Endodermal cell (in vitro differentiated cells): ENCODE measurements at regions not wholly inside any gene's neighbourhood (a gene's known extent, or its start where the extent isn't known, plus 50 kb on each side); places are given as distances from the start of the nearest gene placed in this dataset.

Experiments used
- DNase-seq: peaks from one replicate; pipeline ENCODE4 v3.0.0-alpha.2; 2017
- H3K27ac ChIP-seq: 2 replicates; pipeline ENCODE4 v1.5.1; 2013; ENCODE audit warnings: mild to moderate bottlenecking, low read depth, low read length, moderate library complexity
- H3K27me3 ChIP-seq: 2 replicates; pipeline ENCODE4 v1.6.1; 2013; ENCODE audit warnings: mild to moderate bottlenecking, low read length, moderate library complexity; ENCODE audit not compliant: insufficient read depth, control insufficient read depth, poor library complexity, severe bottlenecking
- H3K36me3 ChIP-seq: 2 replicates; pipeline ENCODE4 v1.7.0; 2013; ENCODE audit warnings: mild to moderate bottlenecking, low read length, moderate library complexity; ENCODE audit not compliant: control insufficient read depth, insufficient read depth
- H3K4me1 ChIP-seq: one replicate; pipeline ENCODE4 v1.7.0; 2013; ENCODE audit warnings: low read length; ENCODE audit not compliant: control insufficient read depth, insufficient read depth
- H3K4me3 ChIP-seq: 2 replicates; pipeline ENCODE4 v1.5.1; 2013; ENCODE audit warnings: mild to moderate bottlenecking, low read length, moderate library complexity
- H3K9ac ChIP-seq: 2 replicates; pipeline ENCODE4 v1.6.1; 2013; ENCODE audit warnings: mild to moderate bottlenecking, low read length, moderate library complexity; ENCODE audit not compliant: poor library complexity, severe bottlenecking; ENCODE audit errors: extremely low read depth
- H3K9me3 ChIP-seq: 2 replicates; pipeline ENCODE4 v1.6.1; 2013; ENCODE audit warnings: mild to moderate bottlenecking, low read length, moderate library complexity; ENCODE audit not compliant: control insufficient read depth
- H3K27ac Mint-ChIP-seq: 2 replicates; pipeline ENCODE4 v1.8.0; 2020; ENCODE audit warnings: mixed read lengths
- H3K27me3 Mint-ChIP-seq: 2 replicates; pipeline ENCODE4 v1.8.0; 2021; ENCODE audit warnings: mild to moderate bottlenecking, mixed read lengths; ENCODE audit not compliant: insufficient read depth
- H3K36me3 Mint-ChIP-seq: 2 replicates; pipeline ENCODE4 v1.8.0; 2020; ENCODE audit warnings: low read depth, mixed read lengths
- H3K4me1 Mint-ChIP-seq: 2 replicates; pipeline ENCODE4 v1.8.0; 2020; ENCODE audit warnings: mixed read lengths
- H3K4me3 Mint-ChIP-seq: 2 replicates; pipeline ENCODE4 v1.8.0; 2020; ENCODE audit warnings: mild to moderate bottlenecking, moderate library complexity, mixed read lengths
- H3K9me3 Mint-ChIP-seq: 2 replicates; pipeline ENCODE4 v1.8.0; 2020; ENCODE audit warnings: mild to moderate bottlenecking, mixed read lengths
- CTCF ChIP-seq: fragments of 200-600 bp; sonication (generic); conservative IDR thresholded peaks from 2 replicates; pipeline ENCODE4 v1.5.0; 2021; ENCODE audit warnings: antibody characterized with exemption, mild to moderate bottlenecking
- WGBS, 2 experiments: methylation state at CpG; one replicate each; pipeline versions ENCODE4 v1.1.5 to v1.1.7; 2013; ENCODE audit warnings: missing lambda C conversion rate in 2 of 2, mixed read lengths in 1 of 2; ENCODE audit not compliant: insufficient coverage in 1 of 2, insufficient read length in 1 of 2; 5-methylcytosine and 5-hydroxymethylcytosine counted together

GRCh38 chr1:4121293-4121684 is 221.2 kb upstream of the C1orf174 start:
- Mint-ChIP-seq H3K4me1 (peaks cover 4% of the 10 kb centered on the region), H3K27ac (no peak overlapping the region), H3K4me3 (no peak overlapping the region), H3K27me3 (no peaks in the 10 kb centered on the region), H3K36me3 (no peaks in the 10 kb centered on the region), H3K9me3 (no peaks in the 10 kb centered on the region)
- H3K4me1 ChIP-seq, result no peaks in the 10 kb centered on the region
- no peak overlapping the region for H3K4me3 ChIP-seq
- DNase-seq, result no peak
- no peak for TF ChIP-seq CTCF
- H3K9ac ChIP-seq, result no peak overlapping the region
- H3K36me3 ChIP-seq, result no peaks in the 10 kb centered on the region
- no peak overlapping the region for H3K27ac ChIP-seq
- H3K27me3 ChIP-seq, result no peaks in the 10 kb centered on the region
- H3K9me3 ChIP-seq, result no peaks in the 10 kb centered on the region
- WGBS, 2 experiments, result 85 to 94% methylated on average over 6 to 8 of the region's 8 CpGs

DNA sequence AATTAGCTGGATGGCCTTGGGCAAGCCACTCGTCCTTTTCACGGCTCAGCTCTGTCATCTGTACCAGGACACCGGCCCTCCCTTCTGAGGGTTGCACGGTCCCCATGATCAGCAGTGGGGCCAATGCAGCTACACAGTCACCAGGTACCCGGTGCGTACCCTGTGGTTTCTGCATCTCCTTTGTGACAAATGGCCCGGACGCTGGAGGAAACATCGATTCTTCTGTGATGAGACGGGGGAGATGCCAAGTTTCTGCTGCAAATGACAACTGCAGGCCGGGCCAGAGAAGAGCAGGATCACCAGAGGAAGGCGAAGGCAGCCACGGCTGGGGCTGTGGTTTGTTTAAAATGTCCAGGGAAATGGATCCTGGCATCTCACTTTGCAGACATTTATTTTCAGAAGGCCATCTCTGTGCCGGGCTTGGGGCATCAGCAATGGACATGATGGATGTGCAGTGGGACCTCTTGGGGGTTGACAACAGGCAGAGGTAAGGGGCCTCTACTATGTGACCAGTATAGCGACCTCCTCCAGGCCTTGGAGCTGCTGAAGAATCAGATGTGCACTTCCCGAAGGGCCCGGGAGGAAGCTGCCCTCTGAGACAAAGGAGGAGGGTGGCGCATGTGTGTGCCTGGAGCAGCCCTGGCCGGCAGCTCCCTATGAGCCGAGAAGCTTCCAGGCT is 221.9 kb upstream of the C1orf174 start:
- no peak for TF ChIP-seq CTCF
- H3K27me3 Mint-ChIP-seq, result no peaks in the 10 kb centered on the region
- H3K9me3 Mint-ChIP-seq, result no peaks in the 10 kb centered on the region

GRCh38 chr1:4122513-4123160 is 222.6 kb upstream of the C1orf174 start:
- 79% methylated on average over 8 of the region's 8 CpGs; no CpG with 5 or more reads in 1 of the 2 experiments for WGBS, 2 experiments
- no peaks in the 10 kb centered on the region for H3K9me3 ChIP-seq
- no peak overlapping the region for H3K4me3 ChIP-seq
- no peaks in the 10 kb centered on the region for H3K36me3 ChIP-seq
- H3K36me3 Mint-ChIP-seq, result no peaks in the 10 kb centered on the region
- no peak overlapping the region for H3K4me3 Mint-ChIP-seq
- H3K27me3 ChIP-seq, result no peaks in the 10 kb centered on the region
- DNase-seq, result no peak
- no peaks in the 10 kb centered on the region for H3K9me3 Mint-ChIP-seq
- no peak overlapping the region for H3K27ac Mint-ChIP-seq
- peaks cover 4% of the 10 kb centered on the region for H3K4me1 Mint-ChIP-seq
- H3K4me1 ChIP-seq, result no peaks in the 10 kb centered on the region
- no peak for TF ChIP-seq CTCF
- H3K27ac ChIP-seq, result no peak overlapping the region
- H3K27me3 Mint-ChIP-seq, result no peaks in the 10 kb centered on the region
- no peak overlapping the region for H3K9ac ChIP-seq

More for the DNA sequence above, 221.9 kb upstream of the C1orf174 start:
- Mint-ChIP-seq H3K27ac (no peak overlapping the region), H3K4me3 (no peak overlapping the region), H3K4me1 (peaks cover 4% of the 10 kb centered on the region), H3K36me3 (no peaks in the 10 kb centered on the region)
- Histone ChIP-seq H3K4me1 (no peaks in the 10 kb centered on the region), H3K4me3 (no peak overlapping the region), H3K9me3 (no peaks in the 10 kb centered on the region), H3K9ac (no peak overlapping the region), H3K27me3 (no peaks in the 10 kb centered on the region), H3K36me3 (no peaks in the 10 kb centered on the region), H3K27ac (no peak overlapping the region)
- 92 to 93% methylated on average over 15 to 20 of the region's 20 CpGs for WGBS, 2 experiments
- no peak for DNase-seq
